CD14-positive monocyte (primary cell): ENCODE measurements at regions not wholly inside any gene's neighbourhood (a gene's known extent, or its start where the extent isn't known, plus 50 kb on each side); places are given as distances from the start of the nearest gene placed in this dataset.

ENCODE experiments used
- DNase-seq, 3 donors: peaks; one replicate each; pipeline ENCODE4 v3.0.0-alpha.2; 2011 to 2022
- H2AFZ ChIP-seq: 2 replicates; pipeline ENCODE4 v1.6.0; 2012; ENCODE audit warnings: mild to moderate bottlenecking, low read depth, low read length, inconsistent platforms; ENCODE audit not compliant: insufficient read depth, poor library complexity, severe bottlenecking
- H3K27ac ChIP-seq, 2 donors: 1 replicate in 1 of 2; 2 replicates in 1 of 2; pipeline ENCODE4 v1.5.1; 2012 to 2013; ENCODE audit warnings: low read length in 2 of 2, control low read depth in 1 of 2, inconsistent platforms in 1 of 2, low read depth in 1 of 2, mild to moderate bottlenecking in 1 of 2
- H3K27me3 ChIP-seq, 2 donors: one replicate each; pipeline versions ENCODE4 v1.6.0 to v1.6.1; 2011 to 2013; ENCODE audit warnings: low read length in 2 of 2; ENCODE audit not compliant: control insufficient read depth in 2 of 2, insufficient read depth in 2 of 2
- H3K36me3 ChIP-seq, 2 donors: replicated peaks in 1 of 2; 1 replicate in 1 of 2; 2 replicates in 1 of 2; pipeline versions ENCODE4 v1.5.1 to v1.6.1; 2012 to 2013; ENCODE audit warnings: low read length in 2 of 2, control low read depth in 1 of 2, inconsistent platforms in 1 of 2, mild to moderate bottlenecking in 1 of 2; ENCODE audit not compliant: insufficient read depth in 2 of 2, control insufficient read depth in 1 of 2
- H3K4me1 ChIP-seq, 2 donors: 1 replicate in 1 of 2; 2 replicates in 1 of 2; pipeline versions ENCODE4 v1.5.1 to v1.6.1; 2012 to 2013; ENCODE audit warnings: low read length in 2 of 2, control low read depth in 1 of 2, inconsistent platforms in 1 of 2, mild to moderate bottlenecking in 1 of 2, moderate library complexity in 1 of 2; ENCODE audit not compliant: insufficient read depth in 2 of 2, control insufficient read depth in 1 of 2
- H3K4me2 ChIP-seq: replicated peaks from 2 replicates; pipeline ENCODE3; 2012; ENCODE audit warnings: low read length, moderate library complexity, mild to moderate bottlenecking; ENCODE audit not compliant: poor library complexity, severe bottlenecking; ENCODE audit errors: extremely low read depth
- H3K4me3 ChIP-seq, 3 experiments: fragments of 200-600 bp in 1 of 3; sonication (generic) in 1 of 3; replicated peaks in 1 of 3; 1 replicate in 2 of 3; 2 replicates in 1 of 3; pipeline ENCODE4 v1.5.1; 2011 to 2013; ENCODE audit warnings: low read length in 3 of 3, mild to moderate bottlenecking in 3 of 3, control low read depth in 2 of 3, low read depth in 2 of 3, inconsistent platforms in 1 of 3, moderate library complexity in 1 of 3
- H3K79me2 ChIP-seq: 2 replicates; pipeline ENCODE4 v1.6.0; 2012; ENCODE audit warnings: mild to moderate bottlenecking, control low read depth, inconsistent platforms, low read length, moderate library complexity; ENCODE audit not compliant: insufficient read depth
- H3K9ac ChIP-seq: 2 replicates; pipeline ENCODE4 v1.6.0; 2017; ENCODE audit warnings: low read length, mild to moderate bottlenecking; ENCODE audit not compliant: insufficient read depth, poor library complexity, severe bottlenecking
- H3K9me3 ChIP-seq, 2 donors: replicated peaks in 1 of 2; 1 replicate in 1 of 2; 2 replicates in 1 of 2; pipeline versions ENCODE4 v1.5.1 to v1.6.1; 2012 to 2013; ENCODE audit warnings: low read length in 2 of 2, control low read depth in 1 of 2; ENCODE audit not compliant: control insufficient read depth in 1 of 2, insufficient read depth in 1 of 2
- H4K20me1 ChIP-seq: 2 replicates; pipeline ENCODE4 v1.6.0; 2012; ENCODE audit warnings: mild to moderate bottlenecking, low read length, control low read depth, moderate library complexity; ENCODE audit not compliant: insufficient read depth
- H3K27ac Mint-ChIP-seq, 7 donors: one replicate each; pipeline ENCODE4 v1.8.0; 2020; ENCODE audit warnings: mild to moderate bottlenecking in 7 of 7, mixed read lengths in 7 of 7, moderate library complexity in 6 of 7, inconsistent platforms in 2 of 7
- H3K27me3 Mint-ChIP-seq, 3 donors: one replicate each; pipeline ENCODE4 v1.8.0; 2021 to 2022; ENCODE audit warnings: low read depth in 3 of 3, mild to moderate bottlenecking in 3 of 3, mixed read lengths in 3 of 3, moderate library complexity in 3 of 3, inconsistent platforms in 1 of 3
- H3K36me3 Mint-ChIP-seq, 2 donors: one replicate each; pipeline ENCODE4 v1.8.0; 2020; ENCODE audit warnings: mixed read lengths in 2 of 2, inconsistent platforms in 1 of 2, mild to moderate bottlenecking in 1 of 2
- H3K4me1 Mint-ChIP-seq: one replicate; pipeline ENCODE4 v1.8.0; 2020; ENCODE audit warnings: mild to moderate bottlenecking, mixed read lengths
- H3K4me3 Mint-ChIP-seq, 2 donors: one replicate each; pipeline ENCODE4 v1.8.0; 2020; ENCODE audit warnings: mild to moderate bottlenecking in 2 of 2, mixed read lengths in 2 of 2, moderate library complexity in 1 of 2
- H3K9me3 Mint-ChIP-seq, 7 donors: one replicate each; pipeline ENCODE4 v1.8.0; 2020 to 2022; ENCODE audit warnings: mixed read lengths in 7 of 7, mild to moderate bottlenecking in 6 of 7, moderate library complexity in 6 of 7, inconsistent platforms in 2 of 7
- CTCF ChIP-seq: fragments of 200-600 bp; IDR thresholded peaks from one replicate; pipeline ENCODE4 v1.8.0; 2022; ENCODE audit warnings: antibody characterized with exemption, mild to moderate bottlenecking
- WGBS: methylation state at CpG from one replicate; pipeline ENCODE4 v1.1.5; 2013; ENCODE audit warnings: missing lambda C conversion rate; ENCODE audit not compliant: insufficient coverage; 5-methylcytosine and 5-hydroxymethylcytosine counted together
- intact Hi-C, 2 donors: fragments of 100-400 bp; cut with micrococcal nuclease; formaldehyde crosslinking; loops; one replicate each; pipeline versions ENCODE4 v1.15.0 to v1.15.1; 2023

DNA sequence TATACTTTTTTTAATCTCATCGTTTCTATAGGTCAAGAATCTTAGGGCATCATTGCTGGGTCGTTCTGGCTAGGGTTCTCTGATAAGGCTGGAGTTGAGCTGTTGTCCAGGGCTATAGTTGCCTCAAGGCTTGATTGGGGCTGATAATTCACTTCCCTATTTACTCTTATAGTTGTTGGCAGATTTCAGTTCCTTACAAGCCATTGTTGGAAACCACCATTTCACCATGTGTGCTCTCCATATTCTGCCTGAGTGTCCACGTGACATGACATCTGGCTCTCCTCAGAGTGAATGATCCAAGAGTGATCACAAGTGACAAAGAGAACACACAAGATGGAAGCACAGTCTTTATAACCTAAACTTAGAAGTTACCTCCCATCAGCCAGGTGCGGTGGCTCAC lies 852.2 kb downstream of the EFNA5 start:
- no peaks in the 10 kb centered on the region for H3K4me1 Mint-ChIP-seq

GRCh38 chr5:106814961-106815360 lies 855.8 kb downstream of the EFNA5 start:
- Mint-ChIP-seq H3K9me3 (peaks cover 0 to 6% (median 3%) of the 10 kb centered on the region in 7 donors), H3K4me3 (no peak overlapping the region), H3K27ac (no peak overlapping the region), H3K27me3 (peaks cover 0 to 2% (median 0%) of the 10 kb centered on the region in 3 donors), H3K36me3 (no peaks in the 10 kb centered on the region), H3K4me1 (no peaks in the 10 kb centered on the region)
- H3K79me2 ChIP-seq, result no peaks in the 10 kb centered on the region
- no peak overlapping the region for H3K4me3 ChIP-seq
- H3K9me3 ChIP-seq, result no peaks in the 10 kb centered on the region
- no peak for TF ChIP-seq CTCF
- no peaks in the 10 kb centered on the region for H4K20me1 ChIP-seq
- H3K4me1 ChIP-seq, result no peaks in the 10 kb centered on the region
- no peaks in the 10 kb centered on the region for H3K36me3 ChIP-seq
- no CpG with 5 or more reads among the region's 2 CpGs for WGBS
- no peak for DNase-seq
- H3K27me3 ChIP-seq, result no peaks in the 10 kb centered on the region
- H3K9ac ChIP-seq, result no peak overlapping the region
- intact Hi-C loops, result no loop called here
- no peak overlapping the region for H2AFZ ChIP-seq
- no peak overlapping the region for H3K27ac ChIP-seq
- no peak overlapping the region for H3K4me2 ChIP-seq

More for the DNA sequence above, 852.2 kb downstream of the EFNA5 start:
- no peaks in the 10 kb centered on the region for H3K79me2 ChIP-seq
- TF ChIP-seq CTCF, result no peak
- H3K36me3 ChIP-seq, result no peaks in the 10 kb centered on the region
- intact Hi-C loops, result no loop called here
- H4K20me1 ChIP-seq, result no peaks in the 10 kb centered on the region
- Mint-ChIP-seq H3K27ac (no peak overlapping the region), H3K4me3 (no peak overlapping the region), H3K27me3 (no peaks in the 10 kb centered on the region), H3K9me3 (peaks cover 0 to 5% (median 2%) of the 10 kb centered on the region in 7 donors), H3K36me3 (no peaks in the 10 kb centered on the region)
- H3K9ac ChIP-seq, result no peak overlapping the region
- H3K4me1 ChIP-seq, result no peaks in the 10 kb centered on the region
- H2AFZ ChIP-seq, result no peak overlapping the region
- H3K4me3 ChIP-seq, result no peak overlapping the region
- no CpG with 5 or more reads among the region's 4 CpGs for WGBS
- no peaks in the 10 kb centered on the region for H3K27me3 ChIP-seq
- no peak overlapping the region for H3K27ac ChIP-seq
- H3K4me2 ChIP-seq, result no peak overlapping the region
- no peak for DNase-seq
- H3K9me3 ChIP-seq, result no peaks in the 10 kb centered on the region
